ENCODE measurements at regions not wholly inside any gene's neighbourhood (a gene's known extent, or its start where the extent isn't known, plus 50 kb on each side); places are given as distances from the start of the nearest gene placed in this dataset.
"Not testable (repeated sequence)": the region's sequence is repeated elsewhere in the genome, so short reads cannot be mapped to it uniquely, and the experiment has no call there.

DNA sequence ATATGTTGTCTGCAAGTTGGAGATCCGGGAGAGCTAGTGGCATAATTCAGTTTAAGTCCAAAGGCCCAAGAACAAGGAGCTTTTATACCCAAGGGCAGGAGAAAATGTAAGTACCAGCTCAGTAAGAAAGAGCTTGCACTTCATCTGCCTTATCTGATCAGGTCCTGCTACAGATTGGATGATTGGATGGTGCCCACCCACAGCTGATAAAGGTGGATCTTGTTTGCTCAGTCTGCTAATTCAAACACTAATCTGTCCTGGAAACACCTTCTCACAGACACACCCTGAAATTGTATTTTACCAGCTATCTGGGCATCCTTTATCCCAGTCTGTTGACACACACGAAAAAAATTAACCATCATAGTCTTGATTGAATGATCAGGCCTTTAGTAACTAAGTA is 230.7 kb upstream of the SLC16A7 start:
- H3K27ac Mint-ChIP-seq, result no peak overlapping the region
- H3K36me3 Mint-ChIP-seq, result no peaks in the 10 kb centered on the region
- H3K9me3 Mint-ChIP-seq, result no peaks in the 10 kb centered on the region
- DNase-seq (ENCODE audit: low spot score), result no peak
- no peaks in the 10 kb centered on the region for H3K4me1 Mint-ChIP-seq (ENCODE audit: low read depth in 2 of 2)
- H3K4me3 Mint-ChIP-seq, result no peak overlapping the region
- no peak for ATAC-seq
- no peaks in the 10 kb centered on the region for H3K27me3 Mint-ChIP-seq

DNA sequence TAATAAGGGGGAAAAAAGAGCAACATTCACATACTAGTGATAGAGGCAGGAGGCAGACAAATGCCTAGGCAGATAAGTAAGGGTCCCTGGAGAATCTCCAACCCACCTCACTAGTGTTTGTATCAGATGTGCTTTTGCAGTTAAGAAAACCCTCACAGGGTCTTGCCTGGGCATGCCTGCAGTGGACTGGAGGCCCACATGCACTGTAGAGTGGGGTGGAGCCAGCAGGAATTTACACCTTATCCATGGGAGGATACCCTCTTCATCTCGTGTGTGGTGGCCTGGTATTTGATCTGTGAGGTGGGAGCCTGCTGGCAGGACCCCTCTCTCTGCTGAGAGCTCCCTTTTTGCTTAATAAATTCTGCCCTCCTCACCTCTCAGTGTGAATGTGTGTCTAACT is 238.0 kb upstream of the SLC16A7 start:
- H3K27ac Mint-ChIP-seq, result no peak overlapping the region
- no peaks in the 10 kb centered on the region for H3K27me3 Mint-ChIP-seq
- no peak for ATAC-seq
- no peaks in the 10 kb centered on the region for H3K36me3 Mint-ChIP-seq
- H3K4me1 Mint-ChIP-seq (ENCODE audit: low read depth in 2 of 2), result no peaks in the 10 kb centered on the region
- H3K4me3 Mint-ChIP-seq, result no peak overlapping the region
- no peak for DNase-seq (ENCODE audit: low spot score)
- peaks cover 8% of the 10 kb centered on the region for H3K9me3 Mint-ChIP-seq

DNA sequence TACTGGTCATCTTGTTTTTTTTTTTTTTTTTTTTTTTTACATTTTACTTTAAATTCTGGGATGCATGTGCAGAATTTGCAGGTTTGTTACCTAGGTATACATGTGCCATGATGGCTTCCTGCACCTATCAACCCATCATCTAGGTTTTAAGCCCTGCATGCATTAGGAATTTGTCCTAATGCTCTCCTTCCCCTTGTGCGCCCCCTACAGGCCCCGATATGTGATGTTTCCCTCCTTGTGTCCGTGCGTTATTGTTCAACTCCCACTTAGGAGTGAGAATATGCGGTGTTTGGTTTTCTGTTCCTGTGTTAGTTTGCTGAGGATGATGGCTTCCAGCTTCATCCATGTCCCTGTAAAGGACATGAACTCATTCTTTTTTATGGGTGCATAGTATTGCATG is 249.6 kb upstream of the SLC16A7 start:
- not testable (repeated sequence) for H3K36me3 Mint-ChIP-seq; ATAC-seq; H3K4me1 Mint-ChIP-seq (ENCODE audit: low read depth in 2 of 2); H3K27me3 Mint-ChIP-seq; H3K27ac Mint-ChIP-seq; H3K4me3 Mint-ChIP-seq; DNase-seq (ENCODE audit: low spot score)
- H3K9me3 Mint-ChIP-seq, result peaks cover 15% of the 10 kb centered on the region

DNA sequence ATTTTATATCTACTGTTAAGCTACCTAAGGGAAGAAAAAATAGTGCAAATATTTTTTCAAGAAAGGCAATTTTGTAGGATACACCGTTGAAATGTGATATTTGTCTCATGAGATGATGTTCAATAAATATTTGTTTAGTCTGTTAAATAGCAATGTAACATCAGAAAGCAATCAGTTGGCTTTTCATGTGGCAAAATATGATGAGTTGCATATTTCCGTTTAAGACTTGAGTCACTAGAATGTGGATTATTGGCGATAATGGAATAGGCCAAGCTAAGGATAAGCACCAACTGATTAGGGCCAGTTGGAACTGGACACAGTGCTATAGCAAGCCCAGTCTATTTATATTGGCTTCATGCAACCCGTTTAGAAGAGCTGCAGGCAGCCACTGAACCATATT is 250.4 kb upstream of the SLC16A7 start:
- Mint-ChIP-seq H3K27me3 (no peaks in the 10 kb centered on the region), H3K27ac (no peak overlapping the region), H3K9me3 (peaks cover 20% of the 10 kb centered on the region), H3K4me3 (no peak overlapping the region), H3K36me3 (peaks cover 6% of the 10 kb centered on the region), H3K4me1 (ENCODE audit: low read depth in 2 of 2) (no peaks in the 10 kb centered on the region)
- DNase-seq (ENCODE audit: low spot score) (no peak), ATAC-seq (no peak)

DNA sequence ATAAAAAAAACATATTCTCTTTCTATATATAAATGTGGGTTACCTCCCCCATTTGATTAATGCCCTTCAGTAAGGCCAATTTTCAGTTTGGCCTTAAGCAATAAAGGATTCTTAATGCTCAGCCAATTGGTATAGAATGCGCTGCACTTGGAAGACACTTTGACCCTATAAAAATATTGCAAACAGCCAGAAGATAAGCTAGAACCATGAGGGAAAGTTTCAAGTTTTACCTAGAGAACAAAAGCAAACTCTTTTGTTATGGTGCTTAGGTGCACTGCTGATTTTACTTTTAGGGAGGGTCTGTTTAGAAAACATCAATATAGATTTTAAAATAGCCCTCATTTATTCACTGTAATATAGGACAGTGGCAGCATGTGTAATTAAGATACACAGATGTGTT is 251.6 kb upstream of the SLC16A7 start:
- Mint-ChIP-seq H3K9me3 (peaks cover 19% of the 10 kb centered on the region), H3K4me1 (ENCODE audit: low read depth in 2 of 2) (no peaks in the 10 kb centered on the region), H3K27ac (no peak overlapping the region), H3K36me3 (peaks cover 7% of the 10 kb centered on the region), H3K4me3 (no peak overlapping the region), H3K27me3 (no peaks in the 10 kb centered on the region)
- DNase-seq (ENCODE audit: low spot score), result no peak
- no peak for ATAC-seq

DNA sequence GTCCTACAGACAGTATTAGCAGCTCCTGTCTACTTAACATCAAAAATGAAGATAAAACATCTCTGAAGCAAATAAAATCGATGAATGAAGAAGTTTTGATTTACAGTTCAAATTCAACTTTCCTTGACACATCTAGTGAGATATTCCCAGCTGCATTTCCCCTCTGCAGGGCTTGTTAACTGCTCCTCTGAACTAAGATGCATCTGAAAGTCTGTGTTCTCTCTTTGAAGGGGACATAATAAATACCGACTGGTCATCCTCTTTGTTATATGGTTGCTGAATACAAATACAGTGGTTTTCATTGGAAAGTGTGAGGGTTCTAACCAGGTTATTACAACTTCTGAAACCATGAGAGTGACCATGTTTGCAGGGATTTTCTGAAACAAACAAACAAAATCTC is 266.4 kb upstream of the SLC16A7 start:
- H3K36me3 Mint-ChIP-seq, result no peaks in the 10 kb centered on the region
- H3K27ac Mint-ChIP-seq, result no peak overlapping the region
- DNase-seq (ENCODE audit: low spot score) (no peak), ATAC-seq (no peak)
- H3K27me3 Mint-ChIP-seq, result no peaks in the 10 kb centered on the region
- no peaks in the 10 kb centered on the region for H3K4me1 Mint-ChIP-seq (ENCODE audit: low read depth in 2 of 2)
- H3K4me3 Mint-ChIP-seq, result no peak overlapping the region
- H3K9me3 Mint-ChIP-seq, result peaks cover 8% of the 10 kb centered on the region

DNA sequence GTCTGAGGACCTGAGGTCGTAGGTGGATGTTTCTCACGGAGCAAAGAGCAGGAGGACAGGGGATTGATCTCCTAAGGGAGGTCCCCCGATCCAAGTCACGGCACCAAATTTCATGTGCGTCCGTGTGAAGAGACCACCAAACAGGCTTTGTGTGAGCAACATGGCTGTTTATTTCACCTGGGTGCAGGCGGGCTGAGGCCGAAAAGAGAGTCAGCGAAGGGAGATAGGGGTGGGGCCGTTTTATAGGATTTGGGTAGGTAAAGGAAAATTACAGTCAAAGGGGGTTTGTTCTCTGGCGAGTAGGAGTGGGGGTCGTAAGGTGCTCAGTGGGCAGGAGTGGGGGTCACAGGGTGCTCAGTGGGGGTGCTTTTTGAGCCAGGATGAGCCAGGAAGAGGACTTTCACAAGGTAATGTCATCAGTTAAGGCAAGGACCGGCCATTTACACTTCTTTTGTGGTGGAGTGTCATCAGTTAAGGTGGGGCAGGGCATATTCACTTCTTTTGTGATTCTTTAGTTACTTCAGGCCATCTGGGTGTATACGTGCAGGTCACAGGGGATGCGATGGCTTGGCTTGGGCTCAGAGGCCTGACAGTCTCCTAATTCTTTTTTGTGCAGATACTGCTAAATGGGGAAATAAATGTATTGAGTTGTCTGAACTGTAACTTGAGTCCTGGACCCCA is 267.3 kb upstream of the SLC16A7 start:
- H3K36me3 Mint-ChIP-seq; H3K27me3 Mint-ChIP-seq; H3K4me3 Mint-ChIP-seq; H3K4me1 Mint-ChIP-seq (ENCODE audit: low read depth in 2 of 2); DNase-seq (ENCODE audit: low spot score); H3K9me3 Mint-ChIP-seq; H3K27ac Mint-ChIP-seq; ATAC-seq: not testable (repeated sequence)

DNA sequence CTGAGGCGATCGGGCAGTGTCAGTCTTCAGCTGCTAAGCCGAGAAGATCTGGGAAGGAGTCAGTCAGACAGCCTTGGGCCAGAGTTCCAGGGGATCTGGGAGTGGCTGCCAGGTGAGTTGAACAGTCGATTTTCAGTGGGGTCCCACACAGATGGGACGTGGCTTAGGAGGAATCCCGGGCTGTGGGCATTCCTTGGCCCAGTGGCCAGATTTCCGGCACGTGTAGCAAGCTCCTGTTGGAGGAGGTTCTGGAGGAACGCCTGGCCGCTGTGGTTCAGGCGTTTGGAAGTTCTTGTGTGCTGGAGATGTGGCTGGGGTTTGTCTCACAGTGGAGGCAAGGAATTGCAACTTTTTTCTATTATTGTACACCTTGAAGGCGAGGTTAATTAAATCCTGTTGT is 269.4 kb upstream of the SLC16A7 start:
- not testable (repeated sequence) for DNase-seq (ENCODE audit: low spot score); ATAC-seq; H3K27ac Mint-ChIP-seq; H3K27me3 Mint-ChIP-seq; H3K36me3 Mint-ChIP-seq; H3K4me3 Mint-ChIP-seq; H3K4me1 Mint-ChIP-seq (ENCODE audit: low read depth in 2 of 2); H3K9me3 Mint-ChIP-seq

DNA sequence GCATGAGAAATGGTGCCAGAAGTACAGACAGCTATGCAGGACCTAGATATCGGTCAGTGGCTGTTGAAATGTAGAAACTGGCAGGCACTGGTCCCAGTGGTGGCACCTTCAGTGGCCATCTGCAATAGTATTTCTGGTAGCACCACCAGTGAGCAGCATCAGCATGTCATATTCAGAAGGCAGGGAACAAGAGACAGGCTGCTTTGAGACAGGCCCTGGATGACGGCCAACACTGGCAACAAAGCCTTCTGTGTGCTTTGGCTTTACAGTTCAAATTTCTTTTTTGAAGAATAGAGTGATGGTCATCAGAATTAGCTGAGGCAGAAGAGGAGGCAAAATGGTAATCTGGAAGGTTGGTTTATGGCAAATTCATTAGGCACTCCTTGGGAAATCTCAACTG is 273.4 kb upstream of the SLC16A7 start:
- H3K9me3 Mint-ChIP-seq, result peaks cover 6% of the 10 kb centered on the region

DNA sequence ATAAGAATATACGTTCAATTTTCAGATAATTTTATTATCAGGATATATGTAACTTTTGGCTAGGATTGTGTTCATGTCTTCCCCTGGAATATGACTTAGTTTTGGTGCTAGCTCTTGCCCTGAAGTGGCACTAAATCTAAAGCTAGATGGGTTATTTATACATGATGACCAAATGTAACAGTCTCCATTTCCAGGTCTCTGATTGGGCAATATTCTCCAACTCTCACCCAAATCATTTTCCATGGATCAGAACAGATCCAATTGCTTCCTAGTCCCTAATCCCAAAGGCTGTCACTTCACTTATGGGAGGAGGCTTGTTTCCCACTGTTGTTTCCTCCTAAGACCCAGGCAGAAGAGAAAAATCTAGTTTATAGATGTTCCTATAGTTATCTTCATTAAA is 274.6 kb upstream of the SLC16A7 start:
- H3K4me1 Mint-ChIP-seq (ENCODE audit: low read depth in 2 of 2), result no peaks in the 10 kb centered on the region
- no peak overlapping the region for H3K4me3 Mint-ChIP-seq
- H3K36me3 Mint-ChIP-seq, result no peaks in the 10 kb centered on the region
- H3K27ac Mint-ChIP-seq, result no peak overlapping the region
- no peaks in the 10 kb centered on the region for H3K27me3 Mint-ChIP-seq
- peaks cover 8% of the 10 kb centered on the region for H3K9me3 Mint-ChIP-seq
- ATAC-seq (no peak), DNase-seq (ENCODE audit: low spot score) (no peak)

More for the DNA sequence above, 273.4 kb upstream of the SLC16A7 start:
- Mint-ChIP-seq H3K27me3 (no peaks in the 10 kb centered on the region), H3K4me1 (ENCODE audit: low read depth in 2 of 2) (no peaks in the 10 kb centered on the region), H3K27ac (no peak overlapping the region), H3K4me3 (no peak overlapping the region), H3K36me3 (no peaks in the 10 kb centered on the region)
- ATAC-seq (no peak), DNase-seq (ENCODE audit: low spot score) (no peak)

DNA sequence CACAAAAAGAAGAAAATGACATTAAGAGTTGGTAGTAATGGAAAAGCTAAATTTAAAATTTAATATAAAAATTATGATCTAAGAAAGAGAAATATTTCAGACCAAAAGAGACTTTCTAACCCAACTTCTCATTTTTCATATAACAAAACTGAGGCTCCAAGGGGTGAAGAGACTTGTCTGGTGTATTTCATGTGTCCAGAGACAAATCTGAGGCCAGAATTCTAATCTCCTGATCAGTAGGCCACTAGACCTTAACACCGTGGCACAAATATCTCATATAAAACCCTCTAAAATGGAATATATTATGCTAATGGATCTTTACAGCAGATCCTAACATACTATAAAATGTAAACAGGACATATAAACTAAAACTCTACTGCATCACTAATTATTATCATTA is 275.7 kb upstream of the SLC16A7 start:
- Mint-ChIP-seq H3K9me3 (peaks cover 4% of the 10 kb centered on the region), H3K4me3 (no peak overlapping the region), H3K4me1 (ENCODE audit: low read depth in 2 of 2) (no peaks in the 10 kb centered on the region), H3K27me3 (no peaks in the 10 kb centered on the region), H3K36me3 (no peaks in the 10 kb centered on the region), H3K27ac (no peak overlapping the region)
- DNase-seq (ENCODE audit: low spot score) (no peak), ATAC-seq (no peak)

DNA sequence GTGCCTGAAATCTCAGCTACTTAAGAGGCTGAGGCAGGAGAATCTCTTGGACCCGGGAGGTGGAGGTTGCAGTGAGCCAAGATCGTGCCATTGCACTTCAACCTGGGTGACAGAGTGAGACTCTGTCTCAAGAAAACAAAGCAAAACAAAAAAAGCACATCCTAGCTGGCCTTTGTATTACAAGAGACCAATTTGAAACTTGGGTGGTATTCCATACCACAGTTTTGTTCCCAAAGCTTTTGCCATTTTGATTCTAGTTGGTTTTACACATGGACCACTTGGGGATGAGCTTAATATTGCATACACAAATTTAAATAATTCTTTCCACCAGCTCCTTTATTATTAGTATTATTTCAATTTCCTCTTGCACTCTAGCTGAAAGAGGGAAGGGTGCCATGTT is 276.9 kb upstream of the SLC16A7 start:
- no peaks in the 10 kb centered on the region for H3K4me1 Mint-ChIP-seq (ENCODE audit: low read depth in 2 of 2)
- no peaks in the 10 kb centered on the region for H3K27me3 Mint-ChIP-seq
- H3K9me3 Mint-ChIP-seq, result peaks cover 4% of the 10 kb centered on the region
- no peaks in the 10 kb centered on the region for H3K36me3 Mint-ChIP-seq
- no peak for DNase-seq (ENCODE audit: low spot score)
- ATAC-seq, result no peak
- H3K27ac Mint-ChIP-seq, result no peak overlapping the region
- H3K4me3 Mint-ChIP-seq, result no peak overlapping the region

DNA sequence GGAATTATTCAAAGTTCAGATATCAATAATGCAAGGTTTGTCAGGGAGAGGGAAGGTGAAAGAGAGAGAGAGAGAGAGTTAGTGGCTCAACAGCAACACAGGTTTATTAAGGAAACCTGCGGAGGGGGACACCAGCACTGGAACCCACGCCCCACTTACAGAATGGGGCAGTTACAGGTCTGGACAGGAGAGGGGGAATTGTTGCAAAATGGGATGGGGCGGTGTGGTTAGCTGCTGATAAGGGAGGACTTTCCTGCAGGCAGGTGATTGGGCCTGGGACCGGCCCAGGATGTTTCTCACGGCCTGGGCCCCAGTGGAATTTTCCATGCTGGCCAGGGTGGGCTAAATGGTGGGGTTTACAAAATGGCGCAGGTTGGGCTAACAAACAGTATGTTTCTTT is 278.2 kb upstream of the SLC16A7 start:
- no peaks in the 10 kb centered on the region for H3K27me3 Mint-ChIP-seq
- H3K9me3 Mint-ChIP-seq, result peaks cover 9% of the 10 kb centered on the region
- H3K36me3 Mint-ChIP-seq, result no peaks in the 10 kb centered on the region

DNA sequence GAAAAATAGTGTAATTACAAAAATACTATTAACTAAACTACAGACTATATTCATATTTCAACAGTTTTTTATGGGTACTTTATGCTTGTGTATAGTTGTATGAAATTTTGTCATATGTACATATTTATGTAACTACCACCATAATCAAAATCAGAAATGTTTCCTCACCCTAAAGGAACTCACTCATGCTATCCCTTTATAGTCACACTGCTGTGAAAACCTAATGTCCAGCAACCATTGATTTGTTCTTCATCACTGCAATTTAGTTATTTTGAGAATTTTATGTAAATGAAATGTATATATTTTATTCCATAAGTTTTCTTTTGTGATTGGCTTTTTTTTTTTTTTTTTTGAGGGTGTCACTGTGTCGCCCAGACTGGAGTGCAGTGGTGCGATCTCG is 278.9 kb upstream of the SLC16A7 start:
- no peak overlapping the region for H3K4me3 Mint-ChIP-seq
- H3K36me3 Mint-ChIP-seq, result no peaks in the 10 kb centered on the region
- peaks cover 14% of the 10 kb centered on the region for H3K9me3 Mint-ChIP-seq
- H3K27ac Mint-ChIP-seq, result no peak overlapping the region
- no peak for DNase-seq (ENCODE audit: low spot score)
- H3K27me3 Mint-ChIP-seq, result no peaks in the 10 kb centered on the region
- ATAC-seq, result no peak
- no peaks in the 10 kb centered on the region for H3K4me1 Mint-ChIP-seq (ENCODE audit: low read depth in 2 of 2)

More for the DNA sequence above, 278.2 kb upstream of the SLC16A7 start:
- ATAC-seq, result no peak
- DNase-seq (ENCODE audit: low spot score), result no peak
- no peak overlapping the region for H3K27ac Mint-ChIP-seq
- no peaks in the 10 kb centered on the region for H3K4me1 Mint-ChIP-seq (ENCODE audit: low read depth in 2 of 2)
- H3K4me3 Mint-ChIP-seq, result no peak overlapping the region

DNA sequence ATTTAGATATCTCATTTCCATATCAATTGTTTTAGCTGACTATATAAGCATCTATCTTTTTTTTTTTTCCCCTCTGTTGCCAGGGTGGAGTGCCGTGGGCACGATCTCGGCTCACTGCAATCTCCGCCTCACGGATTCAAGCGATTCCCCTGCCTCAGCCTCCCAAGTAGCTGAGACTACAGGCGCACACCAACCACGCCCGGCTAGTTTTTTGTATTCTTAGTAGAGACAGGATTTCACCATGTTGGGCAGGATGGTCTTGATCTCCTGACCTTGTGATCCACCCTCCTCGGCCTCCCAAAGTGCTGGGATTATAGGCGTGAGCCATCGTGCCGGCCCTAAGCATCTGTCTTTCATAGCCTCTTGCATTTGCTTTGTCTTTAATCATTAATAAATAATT is 279.5 kb upstream of the SLC16A7 start:
- ATAC-seq; H3K36me3 Mint-ChIP-seq; H3K4me1 Mint-ChIP-seq (ENCODE audit: low read depth in 2 of 2); H3K4me3 Mint-ChIP-seq; H3K27me3 Mint-ChIP-seq; H3K27ac Mint-ChIP-seq; DNase-seq (ENCODE audit: low spot score): not testable (repeated sequence)
- peaks cover 19% of the 10 kb centered on the region for H3K9me3 Mint-ChIP-seq
